ENCODE measurements at regions not wholly inside any gene's neighbourhood (a gene's known extent, or its start where the extent isn't known, plus 50 kb on each side); places are given as distances from the start of the nearest gene placed in this dataset.

DNA sequence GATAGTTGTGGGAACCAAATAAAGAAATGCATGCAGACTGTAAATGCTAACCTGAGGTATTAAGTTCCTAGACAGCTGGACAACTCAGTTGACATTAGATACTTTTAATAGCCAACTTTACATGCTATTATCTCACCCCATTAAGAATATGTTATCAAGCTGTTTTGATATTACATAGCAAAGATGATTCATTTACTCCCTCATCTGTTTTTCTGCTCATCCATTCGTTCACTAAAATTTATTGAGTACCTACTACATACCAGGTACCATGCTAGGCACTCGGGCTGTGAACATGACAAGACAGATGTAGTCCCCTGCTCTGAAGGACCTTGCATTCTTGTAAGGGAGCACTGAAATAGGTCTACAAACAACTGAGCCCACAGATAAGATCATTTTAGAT, 192.4 kb downstream of the DACT1 start:
- no peak for TF ChIP-seq GATA3 (IDR thresholded peaks at IDR 0.05; ENCODE audit: low read depth, low read length)
- TF ChIP-seq GATA2 (IDR thresholded peaks at IDR 0.05; ENCODE audit: low read depth, low read length): no peak
